OCI-LY3 (cell line): ENCODE measurements at regions not wholly inside any gene's neighbourhood (a gene's known extent, or its start where the extent isn't known, plus 50 kb on each side); places are given as distances from the start of the nearest gene placed in this dataset.

ENCODE experiments used
- CTCF ChIP-seq: fragments of 200-600, 300-600 bp; sonication (generic); IDR thresholded peaks from 2 replicates; pipeline ENCODE4 v1.5.1; 2014; ENCODE audit warnings: antibody characterized with exemption, low read length, low read depth
- EZH2phosphoT487 ChIP-seq: fragments of 200-600 bp; shearing (Covaris generic); IDR thresholded peaks from 2 replicates; pipeline ENCODE4 v1.6.1; 2018; ENCODE audit warnings: antibody characterized with exemption, mixed run types, low read depth

GRCh38 chr14:87255058-87255457 is 737.9 kb downstream of the GALC start:
- TF ChIP-seq CTCF: no peak
- TF ChIP-seq EZH2phosphoT487: no peak
